ENCODE measurements at regions not wholly inside any gene's neighbourhood (a gene's known extent, or its start where the extent isn't known, plus 50 kb on each side); places are given as distances from the start of the nearest gene placed in this dataset.
"Not testable (repeated sequence)": the region's sequence is repeated elsewhere in the genome, so short reads cannot be mapped to it uniquely, and the experiment has no call there.

DNA sequence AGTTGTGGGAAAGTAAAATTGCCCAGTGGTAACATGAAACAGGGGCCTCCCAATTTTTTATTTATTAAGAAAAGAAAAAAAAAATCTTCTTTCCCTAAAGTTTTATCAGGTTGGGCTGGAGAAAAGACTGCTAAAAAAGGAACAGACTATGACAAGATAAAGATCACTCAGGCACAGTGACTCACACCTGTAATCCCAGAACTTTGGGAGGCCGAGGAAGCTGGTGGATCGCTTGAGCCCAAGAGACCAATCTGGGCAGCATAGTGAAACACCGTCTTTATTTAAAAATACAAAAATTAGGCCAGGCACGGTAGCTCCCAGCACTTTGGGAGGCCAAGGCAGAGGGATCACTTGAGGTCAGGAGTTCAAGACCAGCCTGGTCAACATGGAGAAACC is 312.5 kb downstream of the CETN3 start:
- no peaks in the 10 kb centered on the region for H3K4me1 Mint-ChIP-seq (ENCODE audit: low read depth)

GRCh38 chr5:90096415-90097081 is 313.0 kb downstream of the CETN3 start:
- no peak overlapping the region for H3K27ac Mint-ChIP-seq
- no peaks in the 10 kb centered on the region for H3K36me3 Mint-ChIP-seq
- CTCF ChIA-PET: no interaction called here
- peaks cover 4% of the 10 kb centered on the region for H3K9me3 Mint-ChIP-seq
- no peaks in the 10 kb centered on the region for H3K27me3 Mint-ChIP-seq
- intact Hi-C loops (cut with micrococcal nuclease): no loop called here
- POLR2A ChIA-PET: no interaction called here
- DNase-seq: no peak
- H3K4me3 Mint-ChIP-seq: no peak overlapping the region
- no peaks in the 10 kb centered on the region for H3K4me1 Mint-ChIP-seq (ENCODE audit: low read depth)

More for the DNA sequence above, 312.5 kb downstream of the CETN3 start:
- intact Hi-C loops (cut with micrococcal nuclease): no loop called here
- Mint-ChIP-seq H3K27me3 (no peaks in the 10 kb centered on the region), H3K36me3 (no peaks in the 10 kb centered on the region), H3K9me3 (peaks cover 4% of the 10 kb centered on the region), H3K27ac (no peak overlapping the region), H3K4me3 (no peak overlapping the region)
- ChIA-PET POLR2A (no interaction called here), CTCF (no interaction called here)
- DNase-seq: no peak

DNA sequence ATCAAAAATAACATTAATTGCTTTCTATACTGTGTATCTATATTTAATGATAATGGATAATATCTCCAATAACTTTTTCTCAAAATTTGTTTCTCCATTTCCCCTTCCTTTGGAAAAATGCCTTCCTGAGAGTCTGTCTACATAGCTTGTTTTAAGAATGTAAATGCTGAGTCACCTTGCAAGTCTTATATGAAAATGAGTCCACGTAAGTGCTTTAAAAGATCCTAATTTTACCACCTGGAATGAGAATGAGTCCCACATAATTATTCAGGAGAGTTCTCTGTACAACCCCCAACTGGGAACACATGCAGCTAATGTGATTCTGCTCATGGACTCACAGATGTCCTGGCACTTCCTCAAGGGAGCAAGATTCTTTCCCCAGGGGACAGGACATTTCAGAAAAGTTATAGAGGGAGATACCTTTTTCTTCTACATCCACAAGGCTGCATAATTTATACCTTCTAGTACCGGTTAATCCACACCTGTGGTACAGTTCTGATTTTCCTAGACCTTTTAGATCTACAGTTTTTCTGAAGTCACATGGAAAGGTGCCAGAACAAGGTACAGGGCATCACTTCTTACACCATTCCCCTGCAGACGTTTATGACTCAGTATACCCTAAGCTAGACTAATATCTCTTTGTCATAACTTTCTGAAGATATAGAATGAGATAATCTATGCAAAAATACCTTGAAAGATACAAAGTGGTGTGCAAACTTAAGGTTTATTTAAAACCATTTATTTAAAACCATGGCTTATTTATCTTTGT is 314.1 kb downstream of the CETN3 start:
- H3K4me1 Mint-ChIP-seq (ENCODE audit: low read depth): no peaks in the 10 kb centered on the region
- POLR2A ChIA-PET: no interaction called here
- CTCF ChIA-PET: no interaction called here
- H3K27me3 Mint-ChIP-seq: no peaks in the 10 kb centered on the region
- H3K36me3 Mint-ChIP-seq: no peaks in the 10 kb centered on the region
- DNase-seq: no peak
- intact Hi-C loops (cut with micrococcal nuclease): no loop called here
- H3K4me3 Mint-ChIP-seq: no peak overlapping the region
- peaks cover 4% of the 10 kb centered on the region for H3K9me3 Mint-ChIP-seq
- H3K27ac Mint-ChIP-seq: no peak overlapping the region

DNA sequence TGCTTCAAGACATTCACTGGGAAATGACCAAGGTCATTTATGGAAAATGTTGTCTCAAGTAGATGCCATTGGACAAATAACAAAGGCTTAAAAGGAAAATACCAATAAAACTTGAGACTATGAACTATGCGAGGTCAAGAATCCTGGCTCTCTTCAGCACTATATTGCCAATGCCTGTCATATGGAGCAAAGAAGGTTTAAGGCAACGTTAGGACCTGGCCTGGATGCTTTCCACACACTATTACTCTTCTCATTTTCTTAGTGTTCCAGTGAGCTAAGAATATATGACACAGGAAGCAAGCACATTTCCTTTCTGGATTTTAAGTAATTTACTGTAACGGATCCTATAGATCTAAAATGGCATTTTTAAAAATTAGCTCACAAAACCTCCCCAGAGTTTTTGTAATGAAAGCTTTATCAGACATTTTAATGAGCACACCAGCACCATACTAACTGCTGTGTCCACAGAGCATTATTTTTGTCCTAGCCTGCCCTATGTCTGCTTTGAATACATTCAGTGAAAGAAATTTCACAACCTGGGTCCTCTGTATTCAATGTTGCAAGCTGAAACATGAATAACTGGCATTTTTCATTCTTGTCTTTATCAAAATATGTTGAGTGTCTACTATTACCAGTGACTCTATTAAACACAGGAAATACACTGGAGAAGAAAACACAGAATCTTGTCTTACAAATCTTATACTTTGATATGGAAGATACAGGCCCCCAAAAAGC is 315.6 kb downstream of the CETN3 start:
- no peaks in the 10 kb centered on the region for H3K4me1 Mint-ChIP-seq (ENCODE audit: low read depth)

DNA sequence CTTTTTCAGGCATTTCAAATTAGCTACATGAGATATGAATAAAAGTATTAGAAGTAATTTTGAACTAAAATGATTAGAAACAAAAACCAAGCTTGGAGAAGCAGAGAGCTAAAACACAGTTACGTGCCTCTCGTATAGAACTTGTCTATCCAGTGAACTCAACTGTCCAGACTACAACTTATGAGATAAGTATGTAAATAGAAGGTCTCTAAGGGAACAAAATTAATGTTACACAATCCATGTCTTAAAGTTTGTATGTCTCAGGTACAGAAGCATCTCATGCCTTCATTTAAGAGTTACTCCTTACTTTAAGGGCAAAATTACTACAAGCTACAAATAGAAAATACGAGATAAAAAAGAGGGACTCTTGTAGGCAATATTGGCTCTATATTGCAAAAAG is 316.8 kb downstream of the CETN3 start:
- no peak overlapping the region for H3K27ac Mint-ChIP-seq
- no peaks in the 10 kb centered on the region for H3K4me1 Mint-ChIP-seq (ENCODE audit: low read depth)
- H3K36me3 Mint-ChIP-seq: no peaks in the 10 kb centered on the region
- POLR2A ChIA-PET: no interaction called here
- H3K9me3 Mint-ChIP-seq: peaks cover 14% of the 10 kb centered on the region
- DNase-seq: no peak
- intact Hi-C loops (cut with micrococcal nuclease): no loop called here
- no peaks in the 10 kb centered on the region for H3K27me3 Mint-ChIP-seq
- CTCF ChIA-PET: no interaction called here
- no peak overlapping the region for H3K4me3 Mint-ChIP-seq

More for the DNA sequence above, 315.6 kb downstream of the CETN3 start:
- Mint-ChIP-seq H3K27me3 (no peaks in the 10 kb centered on the region), H3K4me3 (no peak overlapping the region), H3K36me3 (no peaks in the 10 kb centered on the region), H3K27ac (no peak overlapping the region), H3K9me3 (peaks cover 11% of the 10 kb centered on the region)
- intact Hi-C loops (cut with micrococcal nuclease): no loop called here
- no peak for DNase-seq
- ChIA-PET POLR2A (no interaction called here), CTCF (no interaction called here)

- H3K36me3 Mint-ChIP-seq: no peaks in the 10 kb centered on the region
- no peak for DNase-seq
- intact Hi-C loops (cut with micrococcal nuclease): no loop called here
- H3K27ac Mint-ChIP-seq: no peak overlapping the region
- H3K4me3 Mint-ChIP-seq: no peak overlapping the region
- ChIA-PET CTCF (no interaction called here), POLR2A (no interaction called here)
- no peaks in the 10 kb centered on the region for H3K27me3 Mint-ChIP-seq
- peaks cover 23% of the 10 kb centered on the region for H3K9me3 Mint-ChIP-seq
- H3K4me1 Mint-ChIP-seq (ENCODE audit: low read depth): no peaks in the 10 kb centered on the region
These were observed 325.2 kb downstream of the CETN3 start for GRCh38 chr5:90084342-90084741.

- intact Hi-C loops (cut with micrococcal nuclease); H3K27me3 Mint-ChIP-seq; H3K4me3 Mint-ChIP-seq; H3K4me1 Mint-ChIP-seq (ENCODE audit: low read depth); H3K9me3 Mint-ChIP-seq; H3K36me3 Mint-ChIP-seq; POLR2A ChIA-PET; DNase-seq; CTCF ChIA-PET; H3K27ac Mint-ChIP-seq: not testable (repeated sequence)
These were observed 336.5 kb downstream of the CETN3 start for GRCh38 chr5:90073026-90073570.

GRCh38 chr5:90071656-90072055 is 337.9 kb downstream of the CETN3 start:
- H3K4me1 Mint-ChIP-seq (ENCODE audit: low read depth): no peaks in the 10 kb centered on the region
- ChIA-PET CTCF (no interaction called here), POLR2A (no interaction called here)
- no peaks in the 10 kb centered on the region for H3K27me3 Mint-ChIP-seq
- no peaks in the 10 kb centered on the region for H3K36me3 Mint-ChIP-seq
- peaks cover 3% of the 10 kb centered on the region for H3K9me3 Mint-ChIP-seq
- no peak overlapping the region for H3K4me3 Mint-ChIP-seq
- DNase-seq: no peak
- no peak overlapping the region for H3K27ac Mint-ChIP-seq
- intact Hi-C loops (cut with micrococcal nuclease): no loop called here

DNA sequence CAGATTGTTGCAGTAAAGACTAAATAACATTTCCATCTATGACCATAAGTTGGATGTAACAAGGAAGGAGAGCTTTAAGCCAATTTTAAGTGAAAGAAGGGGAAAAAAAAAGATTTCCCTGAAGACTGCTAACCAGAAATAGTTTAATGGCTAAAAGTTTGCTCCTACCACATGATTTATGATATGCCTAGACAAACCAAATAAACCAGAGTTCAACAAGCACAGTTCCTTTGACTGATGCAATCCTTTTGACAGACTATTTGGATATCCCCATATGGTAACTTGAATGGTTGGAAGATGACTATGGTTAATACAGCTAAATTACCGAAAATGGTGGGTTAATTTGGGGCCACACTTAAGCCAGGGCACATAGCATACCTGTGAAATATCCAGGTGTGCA is 338.5 kb downstream of the CETN3 start:
- H3K27me3 Mint-ChIP-seq: no peaks in the 10 kb centered on the region
- no peak for DNase-seq
- H3K9me3 Mint-ChIP-seq: peaks cover 3% of the 10 kb centered on the region
- intact Hi-C loops (cut with micrococcal nuclease): no loop called here
- H3K36me3 Mint-ChIP-seq: no peaks in the 10 kb centered on the region
- no peaks in the 10 kb centered on the region for H3K4me1 Mint-ChIP-seq (ENCODE audit: low read depth)
- H3K27ac Mint-ChIP-seq: no peak overlapping the region
- POLR2A ChIA-PET: no interaction called here
- CTCF ChIA-PET: interaction anchor here (0.8 kb wide), 1 partner anchor 194 kb away, joined by 3 read pairs; no protein-coding TSS in a partner anchor
- H3K4me3 Mint-ChIP-seq: no peak overlapping the region

DNA sequence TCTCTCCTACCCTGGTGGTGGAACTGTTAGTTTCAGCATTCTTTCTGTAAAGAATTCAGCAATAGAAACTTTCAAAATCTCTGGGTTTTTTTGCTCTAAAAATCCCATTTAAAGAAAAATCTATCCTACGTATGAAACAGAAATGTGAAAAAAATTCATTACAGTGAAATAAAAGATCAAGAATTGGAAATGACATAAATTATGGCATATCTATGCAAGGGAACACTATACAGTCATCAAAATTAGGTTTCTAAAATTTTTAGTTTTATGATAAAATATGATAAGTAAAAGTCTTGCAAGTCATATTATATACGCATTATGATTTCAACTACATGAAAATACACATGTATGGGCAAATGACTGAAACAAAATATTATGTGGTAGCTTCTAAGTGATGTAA is 342.6 kb downstream of the CETN3 start:
- H3K4me1 Mint-ChIP-seq (ENCODE audit: low read depth): no peaks in the 10 kb centered on the region
- CTCF ChIA-PET: no interaction called here
- no peak for DNase-seq
- no peaks in the 10 kb centered on the region for H3K27me3 Mint-ChIP-seq
- peaks cover 3% of the 10 kb centered on the region for H3K9me3 Mint-ChIP-seq
- H3K4me3 Mint-ChIP-seq: no peak overlapping the region
- no peaks in the 10 kb centered on the region for H3K36me3 Mint-ChIP-seq
- POLR2A ChIA-PET: no interaction called here
- no peak overlapping the region for H3K27ac Mint-ChIP-seq
- intact Hi-C loops (cut with micrococcal nuclease): no loop called here

- Mint-ChIP-seq H3K27me3 (no peaks in the 10 kb centered on the region), H3K36me3 (no peaks in the 10 kb centered on the region), H3K4me1 (ENCODE audit: low read depth) (no peaks in the 10 kb centered on the region), H3K4me3 (no peak overlapping the region), H3K9me3 (peaks cover 8% of the 10 kb centered on the region), H3K27ac (no peak overlapping the region)
- ChIA-PET POLR2A (no interaction called here), CTCF (no interaction called here)
- intact Hi-C loops (cut with micrococcal nuclease): no loop called here
- no peak for DNase-seq
These were observed 352.4 kb downstream of the CETN3 start for GRCh38 chr5:90056911-90057705.

DNA sequence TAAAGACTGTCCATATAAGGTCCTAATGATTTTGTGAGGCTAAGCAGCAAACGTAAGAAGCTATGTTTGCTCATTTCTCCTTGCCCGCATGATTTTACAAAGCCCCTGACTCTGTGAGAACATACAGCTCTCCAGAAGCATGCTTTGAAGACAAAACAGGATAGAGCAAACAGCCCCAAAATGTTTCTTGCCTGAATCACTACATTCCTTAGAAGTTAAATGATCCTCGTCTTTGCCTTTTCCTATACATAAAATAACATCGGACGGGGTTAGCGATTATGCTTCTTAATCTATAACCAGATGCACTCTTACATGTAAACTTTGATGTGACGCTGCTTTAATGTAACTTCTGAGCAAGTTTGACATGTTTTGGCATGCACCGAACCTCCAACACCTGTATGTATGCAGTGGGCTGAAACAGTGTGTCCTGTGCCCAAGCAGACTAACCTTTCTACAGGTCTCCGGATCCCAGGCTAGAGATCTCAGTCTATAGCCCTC is 353.7 kb downstream of the CETN3 start:
- POLR2A ChIA-PET: no interaction called here
- intact Hi-C loops (cut with micrococcal nuclease): no loop called here
- no peak for DNase-seq
- Mint-ChIP-seq H3K27ac (no peak overlapping the region), H3K9me3 (peaks cover 4% of the 10 kb centered on the region), H3K4me3 (no peak overlapping the region), H3K27me3 (no peaks in the 10 kb centered on the region), H3K36me3 (no peaks in the 10 kb centered on the region), H3K4me1 (ENCODE audit: low read depth) (no peaks in the 10 kb centered on the region)
- CTCF ChIA-PET: no interaction called here
